Activated naive CD8-positive, alpha-beta T cell (primary cell): ENCODE measurements at regions not wholly inside any gene's neighbourhood (a gene's known extent, or its start where the extent isn't known, plus 50 kb on each side); places are given as distances from the start of the nearest gene placed in this dataset.
"Not testable (repeated sequence)": the region's sequence is repeated elsewhere in the genome, so short reads cannot be mapped to it uniquely, and the experiment has no call there.

Source experiments
- H3K27ac Mint-ChIP-seq: one replicate; pipeline ENCODE4 v1.8.0; 2021; ENCODE audit warnings: mixed read lengths
- H3K27me3 Mint-ChIP-seq: one replicate; pipeline ENCODE4 v1.8.0; 2021; ENCODE audit warnings: mixed read lengths
- H3K36me3 Mint-ChIP-seq: one replicate; pipeline ENCODE4 v1.8.0; 2021; ENCODE audit warnings: mixed read lengths
- H3K4me1 Mint-ChIP-seq: one replicate; pipeline ENCODE4 v1.8.0; 2021; ENCODE audit warnings: low read depth, mixed read lengths
- H3K4me3 Mint-ChIP-seq: one replicate; pipeline ENCODE4 v1.8.0; 2021; ENCODE audit warnings: mild to moderate bottlenecking, mixed read lengths
- H3K9me3 Mint-ChIP-seq: one replicate; pipeline ENCODE4 v1.8.0; 2021; ENCODE audit warnings: low read depth, mixed read lengths

- not testable (repeated sequence) for H3K4me1 Mint-ChIP-seq, H3K36me3 Mint-ChIP-seq, H3K4me3 Mint-ChIP-seq, H3K9me3 Mint-ChIP-seq, H3K27ac Mint-ChIP-seq
- peaks cover 27% of the 10 kb centered on the region for H3K27me3 Mint-ChIP-seq
Observed at GRCh38 chr9:34760196-34761040, 50.5 kb upstream of the CCL21 start.
